ENCODE measurements at regions not wholly inside any gene's neighbourhood (a gene's known extent, or its start where the extent isn't known, plus 50 kb on each side); places are given as distances from the start of the nearest gene placed in this dataset.

- TF ChIP-seq YY1 (IDR thresholded peaks at IDR 0.05; ENCODE audit: insufficient read depth, insufficient read length) (no peak), ZNF274 (IDR thresholded peaks at IDR 0.05; ENCODE audit: low read depth, low read length) (no peak)
These were observed 537.6 kb downstream of the EFNB2 start for GRCh38 chr13:105997581-105998550.
